Neural progenitor cell (in vitro differentiated cells): ENCODE measurements at regions not wholly inside any gene's neighbourhood (a gene's known extent, or its start where the extent isn't known, plus 50 kb on each side); places are given as distances from the start of the nearest gene placed in this dataset.

ENCODE experiments used
- DNase-seq: peaks from one replicate; pipeline ENCODE4 v3.0.0-alpha.2; 2016; ENCODE audit warnings: low spot score
- H2AFZ ChIP-seq: fragments of 200-600 bp; sonication (generic); replicated peaks from 2 replicates; pipeline ENCODE4 v1.6.1; 2016; ENCODE audit warnings: antibody characterized with exemption
- H3F3A ChIP-seq: fragments of 200-600 bp; sonication (generic); 2 replicates; pipeline ENCODE4 v1.6.1; 2016; ENCODE audit warnings: antibody characterized with exemption, low read depth
- H3K27ac ChIP-seq: fragments of 200-600 bp; sonication (generic); 2 replicates; pipeline ENCODE4 v1.5.1; 2016; ENCODE audit warnings: mild to moderate bottlenecking
- H3K27me3 ChIP-seq: fragments of 200-600 bp; sonication (generic); 2 replicates; pipeline ENCODE4 v1.6.1; 2016; ENCODE audit warnings: mild to moderate bottlenecking, moderate library complexity
- H3K36me3 ChIP-seq: fragments of 200-600 bp; sonication (generic); 2 replicates; pipeline ENCODE4 v1.5.1; 2016
- H3K4me1 ChIP-seq: fragments of 200-600 bp; sonication (generic); 2 replicates; pipeline ENCODE4 v1.6.1; 2016; ENCODE audit warnings: mixed run types
- H3K4me2 ChIP-seq: fragments of 200-600 bp; sonication (generic); 2 replicates; pipeline ENCODE4 v1.6.1; 2016
- H3K4me3 ChIP-seq: fragments of 200-600 bp; sonication (generic); 2 replicates; pipeline ENCODE4 v1.5.1; 2016
- H3K79me2 ChIP-seq: fragments of 200-600 bp; sonication (generic); 2 replicates; pipeline ENCODE4 v1.6.1; 2016; ENCODE audit warnings: low read depth
- H3K9ac ChIP-seq: fragments of 200-600 bp; sonication (generic); 2 replicates; pipeline ENCODE4 v1.6.1; 2016
- H3K9me3 ChIP-seq: fragments of 200-600 bp; sonication (generic); 2 replicates; pipeline ENCODE4 v1.5.1; 2016; ENCODE audit warnings: low read depth
- H4K20me1 ChIP-seq: fragments of 200-600 bp; sonication (generic); 2 replicates; pipeline ENCODE4 v1.6.1; 2016; ENCODE audit warnings: low read depth
- H3K27ac Mint-ChIP-seq: 3 replicates; pipeline ENCODE4 v1.8.0; 2021; ENCODE audit warnings: mixed read lengths
- H3K27me3 Mint-ChIP-seq: 2 replicates; pipeline ENCODE4 v1.8.0; 2022; ENCODE audit warnings: low read depth, mild to moderate bottlenecking, inconsistent platforms, moderate library complexity, mixed read lengths; ENCODE audit not compliant: insufficient read depth
- H3K36me3 Mint-ChIP-seq: 3 replicates; pipeline ENCODE4 v1.8.0; 2021; ENCODE audit warnings: mixed read lengths
- H3K4me1 Mint-ChIP-seq: 3 replicates; pipeline ENCODE4 v1.8.0; 2021; ENCODE audit warnings: mixed read lengths
- H3K4me3 Mint-ChIP-seq: 3 replicates; pipeline ENCODE4 v1.8.0; 2021; ENCODE audit warnings: mild to moderate bottlenecking, moderate library complexity, mixed read lengths
- H3K9me3 Mint-ChIP-seq: 3 replicates; pipeline ENCODE4 v1.8.0; 2020; ENCODE audit warnings: mixed read lengths
- EZH2 ChIP-seq: fragments of 200-600 bp; sonication (generic); IDR thresholded peaks from 2 replicates; pipeline ENCODE4 v1.6.1; 2017; ENCODE audit warnings: antibody characterized with exemption, mild to moderate bottlenecking, moderate library complexity
- EZH2phosphoT487 ChIP-seq: fragments of 200-600 bp; sonication (generic); IDR thresholded peaks from 2 replicates; pipeline ENCODE4 v1.6.1; 2017; ENCODE audit warnings: antibody characterized with exemption
- TF ChIP-seq, protein P1 (sequence below): fragments of 200-600 bp; sonication (generic); IDR thresholded peaks from 2 replicates; pipeline ENCODE4 v1.5.1; 2017; ENCODE audit warnings: antibody characterized with exemption, mild to moderate bottlenecking

DNA sequence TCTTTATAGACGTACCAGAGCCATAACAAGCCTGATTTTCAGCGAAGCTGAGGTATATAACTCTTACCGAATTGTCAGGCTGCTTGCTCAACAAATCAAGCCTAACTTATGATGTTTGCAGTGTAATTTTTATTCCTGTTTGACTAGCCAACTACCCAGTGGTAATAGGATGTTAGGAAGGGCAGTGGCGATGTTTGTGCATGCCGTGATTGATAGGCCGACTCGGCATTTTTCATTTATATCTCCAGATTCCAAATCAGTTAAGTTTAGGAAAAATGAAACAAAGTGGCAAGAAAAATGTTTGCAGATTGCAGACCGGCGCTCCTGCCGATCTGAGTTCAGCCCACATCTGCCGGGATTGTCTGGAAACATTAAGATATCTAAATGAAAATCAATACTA, 401.6 kb upstream of the ZNF507 start:
- Mint-ChIP-seq H3K4me1 (peaks cover 23% of the 10 kb centered on the region), H3K36me3 (no peaks in the 10 kb centered on the region), H3K9me3 (no peaks in the 10 kb centered on the region), H3K27me3 (peaks cover 12% of the 10 kb centered on the region), H3K4me3 (no peak overlapping the region), H3K27ac (no peak overlapping the region)
- no peak overlapping the region for H3K4me3 ChIP-seq
- no peak for TF ChIP-seq EZH2phosphoT487
- TF ChIP-seq, protein P1, sequence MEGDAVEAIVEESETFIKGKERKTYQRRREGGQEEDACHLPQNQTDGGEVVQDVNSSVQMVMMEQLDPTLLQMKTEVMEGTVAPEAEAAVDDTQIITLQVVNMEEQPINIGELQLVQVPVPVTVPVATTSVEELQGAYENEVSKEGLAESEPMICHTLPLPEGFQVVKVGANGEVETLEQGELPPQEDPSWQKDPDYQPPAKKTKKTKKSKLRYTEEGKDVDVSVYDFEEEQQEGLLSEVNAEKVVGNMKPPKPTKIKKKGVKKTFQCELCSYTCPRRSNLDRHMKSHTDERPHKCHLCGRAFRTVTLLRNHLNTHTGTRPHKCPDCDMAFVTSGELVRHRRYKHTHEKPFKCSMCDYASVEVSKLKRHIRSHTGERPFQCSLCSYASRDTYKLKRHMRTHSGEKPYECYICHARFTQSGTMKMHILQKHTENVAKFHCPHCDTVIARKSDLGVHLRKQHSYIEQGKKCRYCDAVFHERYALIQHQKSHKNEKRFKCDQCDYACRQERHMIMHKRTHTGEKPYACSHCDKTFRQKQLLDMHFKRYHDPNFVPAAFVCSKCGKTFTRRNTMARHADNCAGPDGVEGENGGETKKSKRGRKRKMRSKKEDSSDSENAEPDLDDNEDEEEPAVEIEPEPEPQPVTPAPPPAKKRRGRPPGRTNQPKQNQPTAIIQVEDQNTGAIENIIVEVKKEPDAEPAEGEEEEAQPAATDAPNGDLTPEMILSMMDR = no peak
- no peak for TF ChIP-seq EZH2
- H3K79me2 ChIP-seq = no peaks in the 10 kb centered on the region
- H2AFZ ChIP-seq = no peak overlapping the region
- H3K36me3 ChIP-seq = no peaks in the 10 kb centered on the region
- H4K20me1 ChIP-seq = no peaks in the 10 kb centered on the region
- H3K27ac ChIP-seq = no peak overlapping the region
- no peaks in the 10 kb centered on the region for H3K27me3 ChIP-seq
- H3F3A ChIP-seq = no peaks in the 10 kb centered on the region
- DNase-seq = no peak
- no peak overlapping the region for H3K9ac ChIP-seq
- no peaks in the 10 kb centered on the region for H3K9me3 ChIP-seq
- no peak overlapping the region for H3K4me2 ChIP-seq
- H3K4me1 ChIP-seq = no peaks in the 10 kb centered on the region

DNA sequence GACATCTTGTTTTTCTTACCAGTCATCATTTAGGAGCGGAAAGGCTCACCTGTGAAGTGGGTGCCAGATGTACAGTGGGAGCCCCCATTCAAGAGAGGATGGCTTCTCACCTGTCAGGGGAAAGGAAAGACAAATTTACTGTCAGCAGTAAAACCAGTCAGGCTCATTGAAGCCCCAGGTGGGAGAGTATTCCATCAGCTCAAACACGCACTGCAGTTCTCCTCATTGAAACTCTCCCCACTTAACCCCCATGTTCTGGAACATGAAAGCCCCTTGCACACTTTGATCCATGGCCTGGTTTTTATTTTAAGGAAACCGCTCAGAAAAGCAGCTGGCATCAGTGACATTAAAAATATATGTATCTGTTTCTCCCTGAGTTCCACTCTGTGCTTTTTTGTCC, 401.1 kb upstream of the ZNF507 start:
- Mint-ChIP-seq H3K36me3 (no peaks in the 10 kb centered on the region), H3K27me3 (peaks cover 12% of the 10 kb centered on the region), H3K4me1 (peaks cover 24% of the 10 kb centered on the region), H3K27ac (no peak overlapping the region), H3K9me3 (no peaks in the 10 kb centered on the region), H3K4me3 (no peak overlapping the region)
- H3K4me1 ChIP-seq = no peaks in the 10 kb centered on the region
- H4K20me1 ChIP-seq = no peaks in the 10 kb centered on the region
- H3K9me3 ChIP-seq = no peaks in the 10 kb centered on the region
- no peak overlapping the region for H3K4me2 ChIP-seq
- no peaks in the 10 kb centered on the region for H3K27me3 ChIP-seq
- H3F3A ChIP-seq = no peaks in the 10 kb centered on the region
- no peak overlapping the region for H3K9ac ChIP-seq
- no peak overlapping the region for H3K27ac ChIP-seq
- no peaks in the 10 kb centered on the region for H3K36me3 ChIP-seq
- H3K79me2 ChIP-seq = no peaks in the 10 kb centered on the region
- TF ChIP-seq EZH2 (no peak), EZH2phosphoT487 (no peak)
- TF ChIP-seq, protein P1 = no peak
- no peak for DNase-seq
- H2AFZ ChIP-seq = no peak overlapping the region
- no peak overlapping the region for H3K4me3 ChIP-seq

DNA sequence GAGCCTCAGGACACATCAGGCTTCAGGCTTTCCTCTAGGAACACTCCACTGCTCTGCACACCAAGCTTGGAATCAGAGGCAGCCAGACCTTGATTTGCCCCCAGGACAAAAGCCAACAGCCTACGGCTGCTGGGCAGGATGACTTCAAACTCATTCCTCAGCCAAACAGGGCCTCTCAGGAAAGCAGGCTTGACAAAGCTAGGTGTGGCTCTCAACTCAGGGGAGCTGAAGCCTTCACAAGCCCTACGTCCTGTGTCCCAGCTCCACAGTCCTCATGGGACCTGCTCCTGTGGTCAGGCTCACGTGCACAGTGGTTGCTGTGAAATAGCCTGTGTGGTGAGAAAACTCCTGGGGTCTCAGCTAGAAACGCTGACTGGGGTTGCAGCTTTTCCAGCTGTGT, 398.9 kb upstream of the ZNF507 start:
- Mint-ChIP-seq H3K27ac (no peak overlapping the region), H3K36me3 (no peaks in the 10 kb centered on the region), H3K27me3 (peaks cover 10% of the 10 kb centered on the region), H3K4me3 (no peak overlapping the region), H3K9me3 (peaks cover 4% of the 10 kb centered on the region), H3K4me1 (peaks cover 24% of the 10 kb centered on the region)
- no peak overlapping the region for H3K4me3 ChIP-seq
- H3K79me2 ChIP-seq = no peaks in the 10 kb centered on the region
- H3K4me1 ChIP-seq = no peaks in the 10 kb centered on the region
- no peak overlapping the region for H3K27ac ChIP-seq
- TF ChIP-seq EZH2 (no peak), EZH2phosphoT487 (no peak)
- TF ChIP-seq, protein P1 = no peak
- no peaks in the 10 kb centered on the region for H3K9me3 ChIP-seq
- no peaks in the 10 kb centered on the region for H4K20me1 ChIP-seq
- no peak overlapping the region for H3K9ac ChIP-seq
- H3K27me3 ChIP-seq = no peaks in the 10 kb centered on the region
- no peak overlapping the region for H3K4me2 ChIP-seq
- DNase-seq = no peak
- H3K36me3 ChIP-seq = no peaks in the 10 kb centered on the region
- no peak overlapping the region for H2AFZ ChIP-seq
- H3F3A ChIP-seq = no peaks in the 10 kb centered on the region
